ENCODE measurements at regions not wholly inside any gene's neighbourhood (a gene's known extent, or its start where the extent isn't known, plus 50 kb on each side); places are given as distances from the start of the nearest gene placed in this dataset.

DNA sequence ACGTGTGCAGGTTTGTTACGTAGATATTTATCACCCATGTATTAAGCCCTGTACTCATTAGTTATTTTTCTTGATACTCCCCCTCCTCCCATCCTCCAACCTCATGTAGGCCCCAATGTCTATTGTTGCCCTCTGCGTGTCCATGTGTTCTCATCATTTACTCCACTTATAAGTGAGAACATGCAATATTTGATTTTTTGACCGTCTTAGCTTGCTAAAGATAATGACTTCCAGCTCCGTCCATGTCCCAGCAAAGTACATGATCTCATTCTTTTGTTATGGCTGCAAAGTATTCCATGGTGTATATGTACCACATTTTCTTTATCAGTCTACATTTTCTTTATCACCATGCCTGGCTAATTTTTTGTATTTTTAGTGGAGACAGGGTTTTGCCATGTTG is 623.2 kb downstream of the SQOR start:
- H3K4me1 ChIP-seq (ENCODE audit: insufficient read depth): no peaks in the 10 kb centered on the region
- H3K36me3 ChIP-seq: no peaks in the 10 kb centered on the region
- H3K9me3 ChIP-seq: no peaks in the 10 kb centered on the region
- TF ChIP-seq EP300 (IDR thresholded peaks at IDR 0.05) (no peak), POLR2A (IDR thresholded peaks at IDR 0.05) (no peak), CTCF (IDR thresholded peaks at IDR 0.05) (no peak)
- WGBS, 3 donors: 62 to 75% (median 64%) methylated on average over 5 of the region's 5 CpGs
- intact Hi-C loops (cut with DNase I): no loop called here
- no peak overlapping the region for H3K27ac ChIP-seq
- H3K27me3 ChIP-seq: no peaks in the 10 kb centered on the region
- H3K4me3 ChIP-seq: no peak overlapping the region
- no peak for DNase-seq

- H3K9me3 ChIP-seq: no peaks in the 10 kb centered on the region
- no peaks in the 10 kb centered on the region for H3K27me3 ChIP-seq
- TF ChIP-seq CTCF (IDR thresholded peaks at IDR 0.05): no peak
- no peak for TF ChIP-seq EP300 (IDR thresholded peaks at IDR 0.05)
- no peak for TF ChIP-seq POLR2A (IDR thresholded peaks at IDR 0.05)
- no peak overlapping the region for H3K4me3 ChIP-seq
- 74 to 85% (median 75%) methylated on average over 3 of the region's 3 CpGs for WGBS, 3 donors
- intact Hi-C loops (cut with DNase I): no loop called here
- no peak overlapping the region for H3K27ac ChIP-seq
- H3K36me3 ChIP-seq: no peaks in the 10 kb centered on the region
- H3K4me1 ChIP-seq (ENCODE audit: insufficient read depth): no peaks in the 10 kb centered on the region
- DNase-seq: no peak
These were observed 626.1 kb downstream of the SQOR start for GRCh38 chr15:46260937-46261336.

DNA sequence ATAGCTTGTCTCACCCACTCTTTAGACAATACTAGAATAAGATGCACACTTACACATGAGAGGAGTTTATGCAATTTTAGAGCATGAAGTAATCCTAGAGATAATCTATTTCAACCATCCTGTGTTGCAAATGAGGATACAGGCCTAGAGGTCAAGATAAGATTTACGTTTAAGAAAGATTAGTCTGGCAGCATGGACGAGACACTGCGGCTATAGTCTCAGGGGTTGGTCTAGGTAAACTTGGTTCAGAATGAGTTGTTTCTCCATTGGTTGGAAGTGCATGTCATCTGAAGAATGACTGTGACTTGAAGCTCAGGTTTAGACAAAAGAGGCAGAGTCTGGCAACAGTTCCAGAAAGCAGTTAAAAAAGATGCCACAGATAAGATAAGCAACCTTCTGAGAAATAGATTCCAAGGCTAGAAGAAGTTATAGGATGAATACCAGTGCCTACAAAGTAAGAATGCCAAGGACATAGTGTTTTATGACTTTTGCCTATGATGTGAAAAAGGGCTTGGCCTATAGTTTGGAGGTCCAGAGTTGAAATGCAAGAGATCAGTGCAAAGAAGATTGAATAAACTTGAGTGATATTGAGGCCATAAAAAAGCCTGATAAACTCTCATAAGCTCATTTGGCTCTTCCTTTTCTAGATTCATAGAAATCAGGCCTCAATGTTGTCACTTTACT is 631.0 kb downstream of the SQOR start:
- no peak for DNase-seq
- Histone ChIP-seq H3K27ac (no peak overlapping the region), H3K36me3 (no peaks in the 10 kb centered on the region), H3K27me3 (no peaks in the 10 kb centered on the region), H3K4me1 (ENCODE audit: insufficient read depth) (no peaks in the 10 kb centered on the region), H3K9me3 (no peaks in the 10 kb centered on the region), H3K4me3 (no peak overlapping the region)
- TF ChIP-seq CTCF (IDR thresholded peaks at IDR 0.05) (no peak), POLR2A (IDR thresholded peaks at IDR 0.05) (no peak), EP300 (IDR thresholded peaks at IDR 0.05) (no peak)
- WGBS, 3 donors: 66 to 75% (median 66%) methylated on average over 3 of the region's 3 CpGs
- intact Hi-C loops (cut with DNase I): no loop called here

DNA sequence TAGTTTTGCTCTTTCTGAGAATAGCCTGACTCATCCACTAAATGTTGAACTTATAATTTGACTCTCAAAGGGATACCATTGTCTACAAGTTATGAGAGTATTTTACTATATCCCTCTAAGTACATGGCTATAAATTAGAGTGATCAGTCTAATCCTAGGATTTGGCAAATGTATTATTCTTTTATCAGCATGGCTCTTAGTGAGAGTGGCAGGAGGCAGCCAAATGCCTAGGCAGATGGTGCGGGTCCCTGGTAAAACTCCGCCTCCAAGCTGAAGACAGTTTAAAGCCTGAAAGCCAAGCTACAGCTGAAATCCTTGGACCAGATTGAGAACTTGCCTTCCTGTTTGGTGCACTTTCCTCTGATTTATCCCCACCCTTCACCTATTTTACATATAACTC is 631.8 kb downstream of the SQOR start:
- H3K27me3 ChIP-seq: no peaks in the 10 kb centered on the region
- H3K36me3 ChIP-seq: no peaks in the 10 kb centered on the region
- H3K9me3 ChIP-seq: no peaks in the 10 kb centered on the region
- H3K4me1 ChIP-seq (ENCODE audit: insufficient read depth): no peaks in the 10 kb centered on the region
- no peak for DNase-seq
- 64 to 72% (median 71%) methylated on average over 2 of the region's 2 CpGs for WGBS, 3 donors
- no peak overlapping the region for H3K27ac ChIP-seq
- no peak for TF ChIP-seq EP300 (IDR thresholded peaks at IDR 0.05)
- no peak for TF ChIP-seq POLR2A (IDR thresholded peaks at IDR 0.05)
- no peak for TF ChIP-seq CTCF (IDR thresholded peaks at IDR 0.05)
- intact Hi-C loops (cut with DNase I): no loop called here
- H3K4me3 ChIP-seq: no peak overlapping the region
